ENCODE measurements at regions not wholly inside any gene's neighbourhood (a gene's known extent, or its start where the extent isn't known, plus 50 kb on each side); places are given as distances from the start of the nearest gene placed in this dataset.
"Not testable (repeated sequence)": the region's sequence is repeated elsewhere in the genome, so short reads cannot be mapped to it uniquely, and the experiment has no call there.

GRCh38 chr14:85016496-85016895 is 513.4 kb upstream of the FLRT2 start:
- no peak for DNase-seq

GRCh38 chr14:85023866-85024265 is 506.1 kb upstream of the FLRT2 start:
- DNase-seq: not testable (repeated sequence)

GRCh38 chr14:85024931-85025330 is 505.0 kb upstream of the FLRT2 start:
- DNase-seq: no peak

- DNase-seq: no peak
Observed at GRCh38 chr14:85027681-85028370, 502.1 kb upstream of the FLRT2 start.

- no peak for DNase-seq
Observed at GRCh38 chr14:85037411-85037810, 492.5 kb upstream of the FLRT2 start.

GRCh38 chr14:85038526-85039352 is 491.2 kb upstream of the FLRT2 start:
- no peak for DNase-seq

- no peak for DNase-seq
Observed at GRCh38 chr14:85039353-85039626, 490.7 kb upstream of the FLRT2 start.

GRCh38 chr14:85040046-85040685 is 489.8 kb upstream of the FLRT2 start:
- no peak for DNase-seq

GRCh38 chr14:85041618-85042017 is 488.3 kb upstream of the FLRT2 start:
- no peak for DNase-seq

GRCh38 chr14:85042301-85042700 is 487.6 kb upstream of the FLRT2 start:
- DNase-seq: no peak

GRCh38 chr14:85050180-85050579 is 479.8 kb upstream of the FLRT2 start:
- DNase-seq: no peak

GRCh38 chr14:85052646-85053045 is 477.3 kb upstream of the FLRT2 start:
- DNase-seq: no peak

GRCh38 chr14:85054178-85054577 is 475.8 kb upstream of the FLRT2 start:
- DNase-seq: no peak

GRCh38 chr14:85056267-85056666 is 473.7 kb upstream of the FLRT2 start:
- no peak for DNase-seq

- no peak for DNase-seq
Observed at GRCh38 chr14:85057221-85057620, 472.7 kb upstream of the FLRT2 start.

- DNase-seq: no peak
Observed at GRCh38 chr14:85058150-85058549, 471.8 kb upstream of the FLRT2 start.

- no peak for DNase-seq
Observed at GRCh38 chr14:85060121-85060520, 469.8 kb upstream of the FLRT2 start.

- DNase-seq: no peak
Observed at GRCh38 chr14:85061256-85061655, 468.7 kb upstream of the FLRT2 start.

- no peak for DNase-seq
Observed at GRCh38 chr14:85063747-85064146, 466.2 kb upstream of the FLRT2 start.

GRCh38 chr14:85071447-85071846 is 458.5 kb upstream of the FLRT2 start:
- DNase-seq: no peak

GRCh38 chr14:85074955-85075354 is 455.0 kb upstream of the FLRT2 start:
- no peak for DNase-seq

GRCh38 chr14:85075694-85076476 is 454.1 kb upstream of the FLRT2 start:
- no peak for DNase-seq

- not testable (repeated sequence) for DNase-seq
Observed at GRCh38 chr14:85077716-85078115, 452.2 kb upstream of the FLRT2 start.

Data from left hindlimb (tissue), 1 donor.